ENCODE measurements at regions not wholly inside any gene's neighbourhood (a gene's known extent, or its start where the extent isn't known, plus 50 kb on each side); places are given as distances from the start of the nearest gene placed in this dataset.
A peak's percentile ranks its signal among the peaks of the same experiment; 100 is the strongest.

GRCh38 chr6:132961122-132961521 lies 146.8 kb downstream of the RPS12 start:
- Histone ChIP-seq H3K27ac (replicated peaks in 1 of 4) (no peak overlapping the region), H3K4me3 (no peak overlapping the region), H3K9me3 (no peaks in the 10 kb centered on the region), H3K4me1 (peaks cover 10 to 17% (median 14%) of the 10 kb centered on the region in 4 donors), H3K27me3 (no peaks in the 10 kb centered on the region), H3K36me3 (no peaks in the 10 kb centered on the region)
- intact Hi-C loops (cut with DNase I) = loop anchor here (5.0 kb wide), 3 partner anchors 129 to 591 kb away; no protein-coding TSS in a partner anchor
- TF ChIP-seq, protein P1, sequence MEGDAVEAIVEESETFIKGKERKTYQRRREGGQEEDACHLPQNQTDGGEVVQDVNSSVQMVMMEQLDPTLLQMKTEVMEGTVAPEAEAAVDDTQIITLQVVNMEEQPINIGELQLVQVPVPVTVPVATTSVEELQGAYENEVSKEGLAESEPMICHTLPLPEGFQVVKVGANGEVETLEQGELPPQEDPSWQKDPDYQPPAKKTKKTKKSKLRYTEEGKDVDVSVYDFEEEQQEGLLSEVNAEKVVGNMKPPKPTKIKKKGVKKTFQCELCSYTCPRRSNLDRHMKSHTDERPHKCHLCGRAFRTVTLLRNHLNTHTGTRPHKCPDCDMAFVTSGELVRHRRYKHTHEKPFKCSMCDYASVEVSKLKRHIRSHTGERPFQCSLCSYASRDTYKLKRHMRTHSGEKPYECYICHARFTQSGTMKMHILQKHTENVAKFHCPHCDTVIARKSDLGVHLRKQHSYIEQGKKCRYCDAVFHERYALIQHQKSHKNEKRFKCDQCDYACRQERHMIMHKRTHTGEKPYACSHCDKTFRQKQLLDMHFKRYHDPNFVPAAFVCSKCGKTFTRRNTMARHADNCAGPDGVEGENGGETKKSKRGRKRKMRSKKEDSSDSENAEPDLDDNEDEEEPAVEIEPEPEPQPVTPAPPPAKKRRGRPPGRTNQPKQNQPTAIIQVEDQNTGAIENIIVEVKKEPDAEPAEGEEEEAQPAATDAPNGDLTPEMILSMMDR (IDR thresholded peaks at IDR 0.05) = no peak
- no peak for TF ChIP-seq EP300 (IDR thresholded peaks at IDR 0.05)
- no peak for TF ChIP-seq POLR2AphosphoS5 (IDR thresholded peaks at IDR 0.05)
- TF ChIP-seq POLR2A (IDR thresholded peaks at IDR 0.05; ENCODE audit: low read depth) = no peak
- 57% methylated on average over 4 of the region's 4 CpGs for WGBS
- DNase-seq (ENCODE audit: extremely low spot score) = no peak

GRCh38 chr6:132961610-132962009 lies 147.2 kb downstream of the RPS12 start:
- 91% methylated on average over 5 of the region's 5 CpGs for WGBS
- intact Hi-C loops (cut with DNase I) = loop anchor here (5.0 kb wide), 3 partner anchors 129 to 591 kb away; no protein-coding TSS in a partner anchor

GRCh38 chr6:132962936-132963868 lies 148.8 kb downstream of the RPS12 start:
- Histone ChIP-seq H3K36me3 (no peaks in the 10 kb centered on the region), H3K4me3 (no peak overlapping the region), H3K27ac (replicated peaks in 1 of 4) (no peak overlapping the region), H3K4me1 (peaks cover 10 to 17% (median 14%) of the 10 kb centered on the region in 4 donors), H3K9me3 (no peaks in the 10 kb centered on the region), H3K27me3 (no peaks in the 10 kb centered on the region)
- TF ChIP-seq EP300 (IDR thresholded peaks at IDR 0.05) (no peak), POLR2AphosphoS5 (IDR thresholded peaks at IDR 0.05) (no peak), POLR2A (IDR thresholded peaks at IDR 0.05; ENCODE audit: low read depth) (no peak)
- TF ChIP-seq, protein P1 (IDR thresholded peaks at IDR 0.05) = peak; percentile 59 to 71 (median 64)
- intact Hi-C loops (cut with DNase I) = loop anchor here (5.0 kb wide), 3 partner anchors 131 to 589 kb away; no protein-coding TSS in a partner anchor
- 79% methylated on average over 7 of the region's 7 CpGs for WGBS
- DNase-seq (ENCODE audit: extremely low spot score) = no peak

More at GRCh38 chr6:132961610-132962009, 147.2 kb downstream of the RPS12 start:
- H3K27me3 ChIP-seq = no peaks in the 10 kb centered on the region
- DNase-seq (ENCODE audit: extremely low spot score) = no peak
- no peak overlapping the region for H3K4me3 ChIP-seq
- peaks cover 10 to 17% (median 14%) of the 10 kb centered on the region in 4 donors for H3K4me1 ChIP-seq
- no peak for TF ChIP-seq EP300 (IDR thresholded peaks at IDR 0.05)
- TF ChIP-seq, protein P1 (IDR thresholded peaks at IDR 0.05) = peak in 1 of 3 experiments; percentile 9
- H3K9me3 ChIP-seq = no peaks in the 10 kb centered on the region
- no peaks in the 10 kb centered on the region for H3K36me3 ChIP-seq
- no peak overlapping the region for H3K27ac ChIP-seq (replicated peaks in 1 of 4)

- WGBS = 49% methylated on average over 4 of the region's 4 CpGs
Observed at GRCh38 chr6:132964101-132964867, 149.9 kb downstream of the RPS12 start.

More at GRCh38 chr6:132964101-132964867, 149.9 kb downstream of the RPS12 start:
- TF ChIP-seq EP300 (IDR thresholded peaks at IDR 0.05) (no peak), POLR2AphosphoS5 (IDR thresholded peaks at IDR 0.05) (no peak), POLR2A (IDR thresholded peaks at IDR 0.05; ENCODE audit: low read depth) (no peak)
- TF ChIP-seq, protein P1 (IDR thresholded peaks at IDR 0.05) = no peak
- no peak overlapping the region for H3K4me3 ChIP-seq
- H3K27ac ChIP-seq (replicated peaks in 1 of 4) = no peak overlapping the region
- H3K36me3 ChIP-seq = no peaks in the 10 kb centered on the region
- H3K27me3 ChIP-seq = no peaks in the 10 kb centered on the region
- DNase-seq (ENCODE audit: extremely low spot score) = no peak
- intact Hi-C loops (cut with DNase I) = loop anchor here (5.0 kb wide), 3 partner anchors 132 to 588 kb away; no protein-coding TSS in a partner anchor
- H3K4me1 ChIP-seq = peaks cover 13 to 23% (median 14%) of the 10 kb centered on the region in 4 donors
- no peaks in the 10 kb centered on the region for H3K9me3 ChIP-seq

Data from esophagus muscularis mucosa (tissue), 4 donors.